UCSD-AML1 (cell line): ENCODE measurements at regions not wholly inside any gene's neighbourhood (a gene's known extent, or its start where the extent isn't known, plus 50 kb on each side); places are given as distances from the start of the nearest gene placed in this dataset.
"Not testable (repeated sequence)": the region's sequence is repeated elsewhere in the genome, so short reads cannot be mapped to it uniquely, and the experiment has no call there.

Experiments used
- DNase-seq: peaks from one replicate; lab custom pipeline; 2025; ENCODE audit not compliant: unreplicated experiment; lab: John Stamatoyannopoulos, UW

GRCh38 chr2:88913280-88913679, 221.8 kb downstream of the RPIA start:
- DNase-seq: no peak

- DNase-seq: no peak
Measured at GRCh38 chr2:88919087-88919738, 227.7 kb downstream of the RPIA start.

GRCh38 chr2:88920399-88920798, 228.9 kb downstream of the RPIA start:
- not testable (repeated sequence) for DNase-seq

- no peak for DNase-seq
Measured at GRCh38 chr2:88924533-88924932, 233.1 kb downstream of the RPIA start.

- DNase-seq: no peak
Measured at GRCh38 chr2:88925770-88926462, 234.4 kb downstream of the RPIA start.

- no peak for DNase-seq
Measured at GRCh38 chr2:88927128-88927527, 235.7 kb downstream of the RPIA start.

- DNase-seq: no peak
Measured at GRCh38 chr2:88930659-88931058, 239.2 kb downstream of the RPIA start.

- no peak for DNase-seq
Measured at GRCh38 chr2:88932686-88933085, 241.2 kb downstream of the RPIA start.

GRCh38 chr2:88933091-88933490, 241.6 kb downstream of the RPIA start:
- no peak for DNase-seq

- DNase-seq: no peak
Measured at GRCh38 chr2:88933980-88934379, 242.5 kb downstream of the RPIA start.

- not testable (repeated sequence) for DNase-seq
Measured at GRCh38 chr2:88941178-88941577, 249.7 kb downstream of the RPIA start.

GRCh38 chr2:88942798-88943197, 251.3 kb downstream of the RPIA start:
- DNase-seq: no peak

- no peak for DNase-seq
Measured at GRCh38 chr2:88949336-88949735, 257.9 kb downstream of the RPIA start.

- no peak for DNase-seq
Measured at GRCh38 chr2:88950010-88950409, 258.5 kb downstream of the RPIA start.

GRCh38 chr2:88955607-88956006, 264.1 kb downstream of the RPIA start:
- DNase-seq: no peak

- DNase-seq: no peak
Measured at GRCh38 chr2:88959480-88960204, 268.2 kb downstream of the RPIA start.

- not testable (repeated sequence) for DNase-seq
Measured at GRCh38 chr2:88961323-88961722, 269.9 kb downstream of the RPIA start.

GRCh38 chr2:88967844-88968243, 276.4 kb downstream of the RPIA start:
- DNase-seq: no peak

- not testable (repeated sequence) for DNase-seq
Measured at GRCh38 chr2:88978011-88978410, 286.5 kb downstream of the RPIA start.

- DNase-seq: not testable (repeated sequence)
Measured at GRCh38 chr2:88978446-88978845, 287.0 kb downstream of the RPIA start.

GRCh38 chr2:88984079-88984478, 292.6 kb downstream of the RPIA start:
- DNase-seq: not testable (repeated sequence)

- peak; percentile 11 for DNase-seq
Measured at GRCh38 chr2:88986721-88987330, 295.4 kb downstream of the RPIA start.
